Naive B cell (primary cell): ENCODE measurements at regions not wholly inside any gene's neighbourhood (a gene's known extent, or its start where the extent isn't known, plus 50 kb on each side); places are given as distances from the start of the nearest gene placed in this dataset.

Source experiments
- ATAC-seq, 2 donors: fragments of 150-1000 bp; cut with Tn5 transposase; 2 replicates each; pipeline ENCODE4 v1.10.0; 2021; ENCODE audit warnings: low read depth in 2 of 2, mild to moderate bottlenecking in 2 of 2, moderate library complexity in 2 of 2
- DNase-seq: peaks from one replicate; pipeline ENCODE4 v3.0.0; 2022
- H3K27ac Mint-ChIP-seq, 6 donors: one replicate each; pipeline ENCODE4 v1.8.0; 2020 to 2022; ENCODE audit warnings: mild to moderate bottlenecking in 6 of 6, mixed read lengths in 6 of 6, moderate library complexity in 5 of 6, inconsistent platforms in 2 of 6
- H3K27me3 Mint-ChIP-seq, 3 donors: one replicate each; pipeline ENCODE4 v1.8.0; 2021 to 2022; ENCODE audit warnings: mixed read lengths in 3 of 3, mild to moderate bottlenecking in 1 of 3
- H3K36me3 Mint-ChIP-seq, 2 donors: one replicate each; pipeline ENCODE4 v1.8.0; 2020 to 2022; ENCODE audit warnings: mixed read lengths in 2 of 2, inconsistent platforms in 1 of 2, mild to moderate bottlenecking in 1 of 2
- H3K4me1 Mint-ChIP-seq, 3 donors: one replicate each; pipeline ENCODE4 v1.8.0; 2020 to 2022; ENCODE audit warnings: mixed read lengths in 3 of 3, inconsistent platforms in 1 of 3, mild to moderate bottlenecking in 1 of 3, moderate library complexity in 1 of 3
- H3K4me3 Mint-ChIP-seq, 8 donors: one replicate each; pipeline ENCODE4 v1.8.0; 2020 to 2022; ENCODE audit warnings: mild to moderate bottlenecking in 8 of 8, mixed read lengths in 8 of 8, moderate library complexity in 8 of 8, inconsistent platforms in 2 of 8
- H3K9me3 Mint-ChIP-seq, 7 donors: one replicate each; pipeline ENCODE4 v1.8.0; 2020 to 2022; ENCODE audit warnings: mixed read lengths in 7 of 7, mild to moderate bottlenecking in 5 of 7, inconsistent platforms in 2 of 7, moderate library complexity in 1 of 7

DNA sequence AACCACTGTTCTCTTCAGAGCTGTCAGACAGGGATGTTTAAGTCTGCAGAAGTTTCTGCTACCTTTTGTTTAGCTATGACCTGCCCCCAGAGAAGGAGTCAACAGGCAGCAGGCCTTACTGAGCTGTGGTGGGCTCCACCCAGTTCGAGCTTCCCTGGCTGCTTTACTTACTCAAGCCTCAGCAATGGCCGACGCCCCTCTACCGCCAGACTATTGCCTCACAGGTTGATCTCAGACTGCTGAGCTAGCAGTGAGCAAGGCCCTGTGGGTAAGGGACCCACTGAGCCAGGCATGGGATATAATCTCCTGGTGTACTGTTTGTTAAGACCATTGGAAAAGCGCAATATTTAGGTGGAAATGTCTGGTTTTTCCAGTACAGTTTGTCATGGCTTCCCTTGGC is 229.6 kb downstream of the TMEM167A start:
- no peak for ATAC-seq
- no peak overlapping the region for H3K4me3 Mint-ChIP-seq

GRCh38 chr5:82839881-82840280 is 237.3 kb downstream of the TMEM167A start:
- DNase-seq (no peak), ATAC-seq (no peak)
- Mint-ChIP-seq H3K27me3 (no peaks in the 10 kb centered on the region), H3K9me3 (peaks cover 5 to 13% (median 9%) of the 10 kb centered on the region in 7 donors), H3K36me3 (peaks cover 9% of the 10 kb centered on the region in 2 donors), H3K4me3 (no peak overlapping the region), H3K27ac (no peak overlapping the region), H3K4me1 (no peaks in the 10 kb centered on the region)

More for the DNA sequence above, 229.6 kb downstream of the TMEM167A start:
- no peak for DNase-seq
- H3K4me1 Mint-ChIP-seq, result no peaks in the 10 kb centered on the region
- H3K27me3 Mint-ChIP-seq, result no peaks in the 10 kb centered on the region
- no peak overlapping the region for H3K27ac Mint-ChIP-seq
- peaks cover 0 to 2% (median 0%) of the 10 kb centered on the region in 7 donors for H3K9me3 Mint-ChIP-seq
- no peaks in the 10 kb centered on the region for H3K36me3 Mint-ChIP-seq

DNA sequence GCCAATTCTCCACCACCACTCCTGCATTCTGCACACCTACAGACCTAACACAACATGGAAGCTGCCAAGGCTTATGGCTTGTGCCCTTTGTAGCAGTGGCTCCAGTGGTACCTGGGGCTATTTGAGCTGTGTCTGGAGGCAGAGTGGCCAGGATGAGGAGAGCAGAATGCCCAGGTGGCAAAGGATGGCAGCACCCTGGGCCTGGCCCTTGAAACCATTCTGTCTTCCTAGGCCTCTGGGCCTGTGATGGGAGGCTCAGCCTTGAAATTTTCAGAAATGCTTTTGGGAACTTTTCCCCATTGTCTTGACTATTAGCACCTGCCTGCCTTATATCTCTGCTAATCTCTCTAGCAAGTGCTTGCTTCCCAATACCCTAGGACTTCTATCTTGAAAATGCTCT is 241.7 kb downstream of the TMEM167A start:
- no peaks in the 10 kb centered on the region for H3K27me3 Mint-ChIP-seq
- peaks cover 9% of the 10 kb centered on the region in 2 donors for H3K36me3 Mint-ChIP-seq
- H3K4me3 Mint-ChIP-seq, result no peak overlapping the region
- H3K27ac Mint-ChIP-seq, result no peak overlapping the region
- DNase-seq, result no peak
- no peak for ATAC-seq
- no peaks in the 10 kb centered on the region for H3K4me1 Mint-ChIP-seq
- H3K9me3 Mint-ChIP-seq, result peaks cover 7 to 24% (median 11%) of the 10 kb centered on the region in 7 donors

DNA sequence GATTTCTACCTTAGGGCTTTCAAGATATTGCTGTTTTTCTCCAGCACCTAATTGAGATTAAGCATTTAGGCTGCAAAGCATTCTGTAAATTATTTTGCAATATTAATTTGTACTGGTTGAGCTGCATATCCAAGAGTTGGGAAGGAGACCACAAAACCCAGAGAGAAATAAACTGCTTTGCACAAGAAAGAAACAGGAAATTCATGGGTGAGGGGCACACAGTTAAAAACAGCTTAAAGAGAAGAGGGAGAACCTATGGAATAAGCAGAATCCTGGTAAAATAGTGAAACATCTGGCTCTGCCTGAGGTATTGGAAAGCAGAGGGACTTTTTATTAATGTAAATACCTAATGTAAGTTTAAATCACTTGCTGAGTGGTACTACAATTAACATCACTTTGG is 243.0 kb downstream of the TMEM167A start:
- Mint-ChIP-seq H3K9me3 (peaks cover 7 to 24% (median 11%) of the 10 kb centered on the region in 7 donors), H3K27me3 (no peaks in the 10 kb centered on the region), H3K4me1 (no peaks in the 10 kb centered on the region), H3K27ac (no peak overlapping the region), H3K36me3 (peaks cover 9% of the 10 kb centered on the region in 2 donors), H3K4me3 (no peak overlapping the region)
- DNase-seq (no peak), ATAC-seq (no peak)

- Mint-ChIP-seq H3K27ac (no peak overlapping the region), H3K27me3 (no peaks in the 10 kb centered on the region), H3K36me3 (peaks cover 9% of the 10 kb centered on the region in 2 donors), H3K4me1 (no peaks in the 10 kb centered on the region), H3K9me3 (peaks cover 7 to 24% (median 11%) of the 10 kb centered on the region in 7 donors), H3K4me3 (no peak overlapping the region)
- DNase-seq, result no peak
- no peak for ATAC-seq
These were observed 243.9 kb downstream of the TMEM167A start for GRCh38 chr5:82833277-82833676.

DNA sequence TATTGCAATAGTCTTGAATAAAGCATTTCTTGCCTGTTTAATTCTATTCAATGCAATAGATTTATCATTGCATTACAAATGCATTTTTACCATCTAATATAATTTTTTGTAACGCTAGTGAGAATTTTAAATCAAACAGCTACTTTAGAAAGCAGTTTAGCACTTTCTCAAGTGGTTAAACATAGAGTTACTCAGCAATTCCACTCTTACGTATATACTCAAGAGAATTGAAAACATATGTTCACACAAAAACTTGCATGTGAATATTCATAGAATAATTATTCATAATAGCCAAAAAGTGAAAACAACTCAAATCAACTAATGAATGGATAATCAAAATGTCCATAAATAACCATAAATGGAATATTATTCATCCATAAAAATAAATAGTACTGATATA is 244.7 kb downstream of the TMEM167A start:
- no peak overlapping the region for H3K4me3 Mint-ChIP-seq
- ATAC-seq (no peak), DNase-seq (no peak)
- H3K4me1 Mint-ChIP-seq, result no peaks in the 10 kb centered on the region
- H3K27me3 Mint-ChIP-seq, result no peaks in the 10 kb centered on the region
- H3K36me3 Mint-ChIP-seq, result peaks cover 9% of the 10 kb centered on the region in 2 donors
- peaks cover 7 to 24% (median 11%) of the 10 kb centered on the region in 7 donors for H3K9me3 Mint-ChIP-seq
- no peak overlapping the region for H3K27ac Mint-ChIP-seq

- H3K36me3 Mint-ChIP-seq, result no peaks in the 10 kb centered on the region
- H3K4me3 Mint-ChIP-seq, result no peak overlapping the region
- DNase-seq (no peak), ATAC-seq (no peak)
- H3K4me1 Mint-ChIP-seq, result peaks cover 0 to 7% (median 0%) of the 10 kb centered on the region in 3 donors
- no peak overlapping the region for H3K27ac Mint-ChIP-seq
- no peaks in the 10 kb centered on the region for H3K27me3 Mint-ChIP-seq
- H3K9me3 Mint-ChIP-seq, result no peaks in the 10 kb centered on the region
These were observed 249.0 kb downstream of the TMEM167A start for GRCh38 chr5:82828211-82828610.

DNA sequence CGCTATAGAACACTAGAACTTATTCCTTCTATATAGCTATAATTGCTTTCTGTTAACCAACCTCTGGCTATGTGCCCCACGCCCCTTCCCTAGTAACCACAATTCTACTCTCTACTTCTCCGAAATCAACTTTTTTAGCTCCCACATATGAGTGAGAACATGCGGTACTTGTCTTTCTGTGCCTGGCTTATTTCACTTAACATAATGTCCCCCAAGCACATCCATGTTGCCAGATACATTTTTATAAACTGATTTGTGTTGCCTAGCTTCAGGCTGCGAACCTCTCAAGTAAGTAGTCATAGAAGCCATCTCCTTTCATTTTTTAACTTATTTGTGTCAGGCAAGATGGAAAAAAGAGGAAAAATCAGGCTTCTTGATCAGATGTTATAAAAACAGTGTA is 249.5 kb downstream of the TMEM167A start:
- Mint-ChIP-seq H3K4me1 (peaks cover 0 to 7% (median 0%) of the 10 kb centered on the region in 3 donors), H3K27me3 (no peaks in the 10 kb centered on the region), H3K36me3 (no peaks in the 10 kb centered on the region), H3K4me3 (no peak overlapping the region), H3K27ac (no peak overlapping the region), H3K9me3 (peaks cover 0 to 2% (median 0%) of the 10 kb centered on the region in 7 donors)
- no peak for DNase-seq
- ATAC-seq, result no peak

GRCh38 chr5:82822634-82822927 is 254.6 kb downstream of the TMEM167A start:
- Mint-ChIP-seq H3K27me3 (no peaks in the 10 kb centered on the region), H3K4me1 (peaks cover 7 to 21% (median 9%) of the 10 kb centered on the region in 3 donors), H3K27ac (no peak overlapping the region), H3K4me3 (no peak overlapping the region), H3K36me3 (no peaks in the 10 kb centered on the region), H3K9me3 (peaks cover 0 to 2% (median 0%) of the 10 kb centered on the region in 7 donors)
- no peak for ATAC-seq
- no peak for DNase-seq

- H3K4me1 Mint-ChIP-seq, result peaks cover 7 to 21% (median 9%) of the 10 kb centered on the region in 3 donors
- no peaks in the 10 kb centered on the region for H3K36me3 Mint-ChIP-seq
- ATAC-seq (no peak), DNase-seq (no peak)
- no peaks in the 10 kb centered on the region for H3K27me3 Mint-ChIP-seq
- peaks cover 0 to 2% (median 0%) of the 10 kb centered on the region in 7 donors for H3K9me3 Mint-ChIP-seq
- peak overlapping the region in 3 of 8 donors; percentile 44 to 66 (median 53) for H3K4me3 Mint-ChIP-seq
- peak overlapping the region in 4 of 6 donors; percentile 61 to 83 (median 79) for H3K27ac Mint-ChIP-seq
These were observed 255.2 kb downstream of the TMEM167A start for GRCh38 chr5:82821846-82822633.

DNA sequence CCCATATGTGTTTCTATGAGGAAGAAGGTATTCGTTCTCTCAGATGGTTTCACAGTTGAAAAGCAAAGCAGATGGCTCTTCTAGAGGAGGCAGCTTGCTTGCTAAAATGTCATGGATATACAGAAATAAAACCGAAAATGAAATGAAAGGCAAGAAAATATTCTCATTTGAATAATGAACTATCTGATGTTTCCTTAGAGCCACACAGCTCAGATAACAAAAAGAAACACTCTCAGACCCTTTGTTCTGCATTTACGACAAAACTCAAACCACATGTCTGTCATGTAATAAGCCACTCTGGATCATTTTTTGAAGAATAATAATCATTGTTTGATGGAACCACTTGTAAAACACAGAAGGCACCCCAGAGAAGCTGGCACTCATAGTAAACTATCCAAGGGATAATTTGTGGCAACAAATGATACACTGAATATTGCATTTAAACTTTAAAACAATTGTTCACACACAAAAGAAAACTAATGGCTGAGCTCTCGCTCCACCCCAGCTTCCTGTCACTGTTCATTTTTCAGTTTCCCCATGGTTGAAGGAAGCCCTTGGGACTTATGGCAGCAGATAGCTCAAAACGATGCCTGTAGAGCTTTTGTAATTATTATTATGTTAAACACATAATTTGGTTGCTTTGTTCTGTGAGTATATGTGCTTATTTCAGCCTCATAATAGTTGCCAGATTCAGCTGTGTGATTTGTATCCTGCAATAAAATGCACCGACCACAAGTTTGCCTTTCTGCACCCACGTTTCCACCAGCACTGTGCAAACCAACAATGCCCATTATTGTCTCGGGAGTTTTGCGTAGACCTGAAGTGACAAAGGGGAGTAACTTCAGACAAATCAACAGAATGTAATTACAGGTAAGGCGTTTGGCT is 256.0 kb downstream of the TMEM167A start:
- no peaks in the 10 kb centered on the region for H3K27me3 Mint-ChIP-seq
- DNase-seq, result no peak
- H3K27ac Mint-ChIP-seq, result peak overlapping the region in 5 of 6 donors; percentile 46 to 83 (median 78)
- ATAC-seq, result peak; percentile 61 to 74
- peaks cover 0 to 2% (median 0%) of the 10 kb centered on the region in 7 donors for H3K9me3 Mint-ChIP-seq
- H3K36me3 Mint-ChIP-seq, result no peaks in the 10 kb centered on the region
- peaks cover 7 to 21% (median 9%) of the 10 kb centered on the region in 3 donors for H3K4me1 Mint-ChIP-seq
- peak overlapping the region in 7 of 8 donors; percentile 37 to 79 (median 65) for H3K4me3 Mint-ChIP-seq

DNA sequence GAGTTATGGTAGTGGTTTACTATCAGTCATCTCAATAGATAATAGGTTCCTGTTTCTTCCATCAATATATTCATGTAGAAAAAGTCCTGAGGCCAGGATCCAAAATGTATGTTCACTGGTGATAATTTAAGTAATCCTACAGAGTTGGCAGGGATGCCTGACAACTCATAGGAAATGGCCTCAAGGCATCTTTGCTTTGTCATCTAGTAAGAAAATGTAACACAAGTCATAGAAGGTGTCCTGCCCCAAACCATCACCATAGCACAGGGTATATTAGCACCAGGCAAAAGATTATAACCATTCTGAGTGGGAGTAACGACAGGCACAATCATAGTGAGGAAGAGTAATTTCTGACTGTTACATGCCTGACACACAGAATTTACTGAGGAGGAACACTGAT is 257.0 kb downstream of the TMEM167A start:
- H3K4me3 Mint-ChIP-seq, result peak overlapping the region in 4 of 8 donors; percentile 1 to 54 (median 36)
- DNase-seq (no peak), ATAC-seq (no peak)
- H3K36me3 Mint-ChIP-seq, result no peaks in the 10 kb centered on the region
- peaks cover 7 to 21% (median 9%) of the 10 kb centered on the region in 3 donors for H3K4me1 Mint-ChIP-seq
- H3K27me3 Mint-ChIP-seq, result no peaks in the 10 kb centered on the region
- H3K9me3 Mint-ChIP-seq, result peaks cover 0 to 2% (median 0%) of the 10 kb centered on the region in 7 donors
- H3K27ac Mint-ChIP-seq, result peak overlapping the region in 2 of 6 donors; percentile 23 to 76

DNA sequence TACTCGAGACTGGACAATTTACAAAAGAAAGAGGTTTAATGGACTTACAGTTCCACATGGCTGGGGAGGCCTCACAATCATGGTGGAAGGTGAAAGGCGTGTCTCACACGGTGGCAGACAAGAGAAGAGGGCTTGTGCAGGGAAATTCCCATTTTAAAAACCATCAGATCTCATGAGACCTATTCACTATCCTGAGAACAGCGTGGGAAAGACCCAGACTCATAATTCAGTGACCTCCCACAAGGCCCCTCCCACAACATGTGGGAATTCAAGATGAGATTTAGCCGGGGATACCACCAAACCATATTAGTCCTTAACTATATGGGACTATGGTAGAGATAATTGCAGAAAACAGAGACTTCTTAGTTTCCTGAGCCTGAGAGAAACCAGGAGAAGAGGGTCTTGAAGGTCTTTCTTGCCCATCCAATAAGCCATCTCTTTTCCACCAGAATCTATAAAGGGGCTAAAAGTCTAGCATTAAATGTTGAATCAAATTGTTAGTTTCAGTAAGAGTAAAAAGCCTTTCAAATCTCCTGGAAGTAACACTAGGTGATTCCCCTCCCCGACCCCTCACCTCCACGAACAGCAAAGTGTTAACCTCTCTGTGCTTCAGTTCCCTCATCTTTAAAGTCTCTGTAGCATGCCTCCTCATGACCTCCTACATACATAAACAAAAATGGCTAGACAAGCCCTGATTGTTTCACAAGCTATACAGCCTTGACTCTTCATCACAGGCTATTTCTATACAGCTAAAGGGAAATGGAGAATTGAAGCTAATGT is 259.1 kb downstream of the TMEM167A start:
- no peaks in the 10 kb centered on the region for H3K36me3 Mint-ChIP-seq
- H3K27me3 Mint-ChIP-seq, result no peaks in the 10 kb centered on the region
- H3K9me3 Mint-ChIP-seq, result peaks cover 0 to 2% (median 0%) of the 10 kb centered on the region in 7 donors
- DNase-seq, result no peak
- peak overlapping the region in 1 of 6 donors; percentile 44 for H3K27ac Mint-ChIP-seq
- H3K4me3 Mint-ChIP-seq, result no peak overlapping the region
- no peak for ATAC-seq
- H3K4me1 Mint-ChIP-seq, result peaks cover 7 to 14% (median 9%) of the 10 kb centered on the region in 3 donors
